Midbrain (tissue), 1 donor: ENCODE measurements at regions not wholly inside any gene's neighbourhood (a gene's known extent, or its start where the extent isn't known, plus 50 kb on each side); places are given as distances from the start of the nearest gene placed in this dataset.
A peak's percentile ranks its signal among the peaks of the same experiment; 100 is the strongest.
"Not testable (repeated sequence)": the region's sequence is repeated elsewhere in the genome, so short reads cannot be mapped to it uniquely, and the experiment has no call there.

Source experiments
- DNase-seq: peaks from one replicate; lab custom pipeline; 2025; lab: John Stamatoyannopoulos, UW

DNA sequence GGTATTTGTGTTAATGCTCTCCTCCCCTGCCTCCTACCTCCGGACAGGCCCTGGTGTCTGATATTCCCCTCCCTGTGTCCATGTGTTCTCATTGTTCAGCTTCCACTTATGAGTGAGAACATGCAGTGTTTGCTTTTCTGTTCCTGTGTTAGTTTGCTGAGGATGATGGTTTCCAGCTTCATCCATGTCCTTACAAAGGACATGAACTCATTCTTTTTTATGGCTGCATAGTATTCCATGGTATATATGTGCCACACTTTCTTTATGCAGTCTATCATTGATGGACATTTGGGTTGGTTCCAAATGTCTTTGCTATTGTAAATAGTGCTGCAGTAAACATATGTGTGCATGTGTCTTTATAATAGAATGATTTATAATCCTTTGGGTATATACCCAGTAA is 105.2 kb upstream of the SNX2 start:
- not testable (repeated sequence) for DNase-seq

- no peak for DNase-seq
Measured at GRCh38 chr5:122673343-122673742, 101.5 kb upstream of the SNX2 start.

- DNase-seq: no peak
Measured at GRCh38 chr5:122674385-122674784, 100.5 kb upstream of the SNX2 start.

DNA sequence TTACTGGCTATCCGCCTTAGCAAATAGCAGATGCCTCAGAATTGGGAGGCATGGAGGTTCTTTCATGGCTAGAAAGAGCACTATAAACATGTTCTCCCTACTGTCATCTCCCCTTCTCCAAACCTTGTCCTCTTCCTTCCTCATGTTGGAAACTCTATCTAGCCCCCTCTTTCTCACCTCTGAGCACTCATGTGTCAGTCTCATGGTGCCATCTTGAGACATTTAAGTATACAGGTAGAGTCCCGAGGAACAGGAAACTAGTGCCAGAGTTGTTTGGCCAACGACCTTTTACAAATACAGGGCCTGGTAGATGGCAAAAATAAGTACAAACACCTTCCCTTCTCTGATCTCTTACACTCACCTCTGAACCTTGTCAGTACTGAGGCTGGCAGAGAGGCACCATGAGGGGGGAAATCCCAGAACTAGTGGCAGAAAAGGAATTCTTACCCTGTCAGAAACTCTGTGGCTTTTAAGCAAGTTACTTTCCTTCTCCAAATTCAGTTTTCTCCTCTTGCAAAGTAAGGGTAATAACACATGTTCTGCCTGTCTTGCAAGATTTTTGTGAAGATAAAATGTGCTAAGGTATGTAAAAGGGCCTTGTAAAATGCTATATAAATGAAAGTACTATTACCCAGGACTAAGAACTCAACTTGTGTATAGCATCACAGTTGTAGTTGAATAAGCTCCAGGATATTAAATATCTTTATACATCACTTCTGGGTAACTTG is 94.1 kb upstream of the SNX2 start:
- no peak for DNase-seq

- no peak for DNase-seq
Measured at GRCh38 chr5:122683631-122684030, 91.2 kb upstream of the SNX2 start.

- no peak for DNase-seq
Measured at GRCh38 chr5:122690266-122690665, 84.6 kb upstream of the SNX2 start.

- DNase-seq: no peak
Measured at GRCh38 chr5:122691931-122692330, 82.9 kb upstream of the SNX2 start.

GRCh38 chr5:122693963-122694362 is 80.9 kb upstream of the SNX2 start:
- no peak for DNase-seq

DNA sequence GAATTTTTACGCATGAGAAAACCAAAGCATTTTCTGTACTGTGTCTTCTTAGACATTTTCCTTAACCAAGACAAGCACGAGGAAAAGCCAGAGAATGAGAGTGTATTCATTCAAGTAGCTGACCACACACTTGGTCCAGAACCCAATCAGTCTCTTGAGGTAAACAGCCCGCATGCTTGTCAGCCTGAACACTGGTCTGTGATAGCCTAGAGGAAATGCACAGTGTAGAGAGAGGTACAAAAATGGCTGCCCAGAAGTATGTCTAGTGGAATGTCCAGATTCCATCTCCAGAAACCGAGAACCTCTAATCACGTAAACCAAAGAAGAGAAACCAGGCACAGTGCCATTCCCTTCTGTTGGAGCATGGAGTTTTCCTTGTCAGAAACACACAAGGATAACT is 80.0 kb upstream of the SNX2 start:
- DNase-seq: no peak

GRCh38 chr5:122696735-122697134 is 78.1 kb upstream of the SNX2 start:
- not testable (repeated sequence) for DNase-seq

- DNase-seq: no peak
Measured at GRCh38 chr5:122697191-122697590, 77.7 kb upstream of the SNX2 start.

DNA sequence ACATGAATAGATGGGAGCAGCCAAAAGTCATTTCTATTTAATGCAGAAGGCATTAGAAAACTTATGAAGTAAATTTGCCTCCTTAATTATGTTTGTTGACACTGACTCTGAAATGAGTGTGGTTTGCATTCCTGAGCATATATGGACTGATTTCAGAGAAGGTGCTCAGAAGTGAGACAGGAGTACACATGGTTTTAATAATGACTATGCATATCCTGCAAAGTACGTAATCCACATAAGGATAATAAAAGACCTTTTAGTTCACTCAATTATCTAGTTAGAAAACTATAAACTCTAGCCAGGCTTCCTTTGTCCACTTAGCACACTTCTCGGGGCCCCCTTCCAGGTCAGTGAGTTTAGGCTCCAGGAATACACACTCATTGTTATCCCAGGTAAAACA is 75.7 kb upstream of the SNX2 start:
- DNase-seq: no peak

- no peak for DNase-seq
Measured at GRCh38 chr5:122701640-122702523, 73.0 kb upstream of the SNX2 start.

- no peak for DNase-seq
Measured at GRCh38 chr5:122702524-122702875, 72.4 kb upstream of the SNX2 start.

DNA sequence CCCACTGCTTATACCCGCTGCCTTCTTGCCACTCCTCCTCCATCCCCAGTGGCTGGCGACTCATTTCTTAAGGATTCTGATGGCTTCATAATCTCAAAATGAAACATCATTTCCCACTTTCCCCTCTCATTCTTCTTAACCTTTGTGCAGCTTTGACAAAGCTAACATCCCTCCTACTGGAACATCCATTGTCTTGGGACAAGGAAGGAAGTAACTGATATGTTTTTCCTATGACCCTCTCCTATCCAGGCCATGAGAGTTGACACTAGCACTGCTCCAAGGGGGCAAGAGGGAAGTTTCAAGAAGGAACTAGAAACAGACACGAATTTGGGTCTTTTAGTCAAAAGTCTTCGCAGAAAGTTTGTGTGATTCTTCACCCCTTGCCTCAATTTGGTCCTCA is 71.7 kb upstream of the SNX2 start:
- no peak for DNase-seq

DNA sequence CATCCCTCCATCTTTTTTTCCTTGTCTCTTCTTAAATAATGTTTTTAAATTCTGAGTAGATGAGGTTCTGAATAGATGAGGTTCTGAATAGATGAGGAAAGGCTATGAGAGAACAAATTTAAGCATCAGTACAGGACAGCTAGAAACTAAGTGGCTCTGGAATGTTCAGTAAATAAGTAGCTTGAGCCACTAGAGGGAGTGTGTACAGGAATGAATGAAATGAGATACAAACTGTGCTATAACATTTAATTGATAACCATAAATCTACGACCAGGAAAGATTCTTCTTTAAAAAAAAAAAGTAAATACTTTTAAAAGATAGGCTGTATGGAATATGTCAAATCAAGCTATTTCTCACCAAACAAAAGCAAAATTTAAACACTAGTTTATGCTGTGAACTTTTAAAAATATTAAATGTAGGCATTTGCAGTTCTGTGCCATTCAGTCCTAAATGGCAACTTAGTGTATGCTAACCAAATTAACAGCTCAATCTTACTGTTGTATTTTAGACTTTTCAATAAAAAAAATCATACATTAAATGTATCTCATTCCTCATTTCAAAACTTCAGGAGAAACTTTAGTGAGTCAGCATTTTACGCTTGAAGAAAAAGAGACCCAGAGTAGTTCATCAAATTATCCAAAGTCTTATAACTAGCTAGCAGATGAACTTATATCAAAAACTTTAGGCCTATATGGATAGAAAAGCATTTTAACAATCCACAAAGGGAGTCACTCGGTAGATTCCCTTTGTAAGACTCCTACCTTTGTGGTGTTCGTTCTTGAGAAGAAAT is 70.4 kb upstream of the SNX2 start:
- DNase-seq: peak; percentile 22

- DNase-seq: no peak
Measured at GRCh38 chr5:122705851-122706250, 69.0 kb upstream of the SNX2 start.

GRCh38 chr5:122707796-122708195 is 67.1 kb upstream of the SNX2 start:
- DNase-seq: no peak

DNA sequence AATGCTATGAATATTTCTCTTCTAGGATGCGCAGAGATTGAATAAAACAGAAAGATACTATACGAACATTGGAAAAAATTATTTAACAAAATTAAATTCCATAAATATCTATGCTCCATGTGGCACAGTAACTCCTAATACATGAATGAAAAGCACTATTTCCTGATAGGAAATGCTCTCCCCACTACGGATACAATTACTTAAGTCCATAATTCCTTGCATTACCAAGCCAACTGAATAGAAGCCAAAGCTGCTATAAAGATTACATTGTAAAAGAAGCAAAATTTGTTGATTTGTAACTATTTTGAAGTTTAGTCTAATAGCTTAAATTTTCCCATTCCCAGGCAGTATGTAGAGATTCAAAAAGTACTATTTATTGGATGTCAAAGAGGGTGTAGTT is 61.8 kb upstream of the SNX2 start:
- no peak for DNase-seq

DNA sequence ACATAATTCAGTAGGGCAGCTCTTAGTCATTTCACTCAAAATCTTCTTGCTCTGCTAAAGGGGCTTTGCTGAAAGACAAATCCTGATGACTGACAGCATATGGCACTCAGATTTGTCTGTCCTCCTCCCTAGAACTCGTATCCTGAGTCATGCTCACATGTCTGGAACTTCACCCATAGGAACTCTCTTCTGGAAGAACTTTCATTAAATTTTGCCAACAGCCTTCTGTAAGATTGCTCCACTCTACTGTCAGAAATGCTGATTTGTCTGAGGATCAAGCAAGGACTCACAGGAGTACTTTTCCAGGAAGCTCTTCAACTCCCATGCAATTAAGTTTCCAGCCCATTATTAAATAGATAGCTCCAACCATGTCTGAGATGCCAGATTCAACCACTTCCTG is 59.8 kb upstream of the SNX2 start:
- no peak for DNase-seq

DNA sequence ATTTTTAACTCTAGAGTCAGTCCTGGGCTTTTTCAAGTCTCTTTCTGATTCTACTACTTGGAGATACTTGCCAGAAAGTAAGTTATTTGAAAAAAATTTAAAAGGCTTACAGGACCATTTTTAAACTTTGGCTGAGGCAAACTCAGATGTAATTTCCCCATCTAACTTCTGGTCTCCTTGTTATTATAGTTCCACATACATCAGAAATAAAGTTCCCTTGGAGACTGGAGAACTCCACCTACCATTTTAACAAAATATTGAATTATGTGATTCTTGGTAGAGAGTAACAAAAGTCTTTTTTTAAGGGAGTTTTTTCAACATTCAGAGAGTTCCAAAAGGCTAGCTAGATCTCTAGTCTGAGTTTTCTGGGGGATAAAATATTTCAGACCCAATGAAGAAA is 56.3 kb upstream of the SNX2 start:
- DNase-seq: no peak

DNA sequence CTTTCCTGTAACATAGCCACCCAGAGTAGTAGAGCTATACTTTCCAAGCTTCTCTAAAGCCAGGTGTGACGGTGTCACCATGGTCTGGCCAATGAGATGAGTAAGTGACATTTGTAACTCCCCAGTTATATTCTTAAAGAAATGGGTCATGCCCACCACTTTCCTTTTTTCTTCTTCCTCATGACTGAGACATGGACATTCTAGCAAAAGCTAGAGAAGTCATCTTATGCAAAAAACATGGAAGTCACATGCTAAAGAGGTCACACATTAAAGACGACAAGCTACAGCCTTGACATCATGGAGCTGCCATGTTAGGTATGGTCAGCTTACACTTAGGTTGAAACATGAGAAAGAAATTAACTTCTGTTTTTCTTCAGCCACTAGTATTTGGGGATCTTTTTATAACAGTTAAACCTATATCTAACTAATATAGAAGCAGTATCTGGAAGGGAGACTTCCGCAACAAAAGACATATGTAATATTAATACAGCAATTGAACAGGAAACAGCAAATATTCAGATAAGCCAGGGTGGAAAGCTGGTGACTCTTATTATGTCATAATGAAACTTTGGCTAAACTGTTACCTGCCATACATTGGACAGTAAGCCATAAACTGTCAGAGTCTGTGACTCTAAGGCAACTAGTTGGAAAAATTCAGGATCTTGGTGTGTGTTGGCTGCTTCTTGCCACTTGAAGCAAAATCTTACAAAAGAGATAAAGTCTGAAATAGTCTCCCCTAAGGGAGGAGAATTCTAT is 54.7 kb upstream of the SNX2 start:
- no peak for DNase-seq
